ENCODE measurements at regions not wholly inside any gene's neighbourhood (a gene's known extent, or its start where the extent isn't known, plus 50 kb on each side); places are given as distances from the start of the nearest gene placed in this dataset.

GRCh38 chr7:35399216-35399615 is 145.3 kb upstream of the TBX20 start:
- FAIRE-seq (no peak), DNase-seq (ENCODE audit: low spot score) (no peak)

DNA sequence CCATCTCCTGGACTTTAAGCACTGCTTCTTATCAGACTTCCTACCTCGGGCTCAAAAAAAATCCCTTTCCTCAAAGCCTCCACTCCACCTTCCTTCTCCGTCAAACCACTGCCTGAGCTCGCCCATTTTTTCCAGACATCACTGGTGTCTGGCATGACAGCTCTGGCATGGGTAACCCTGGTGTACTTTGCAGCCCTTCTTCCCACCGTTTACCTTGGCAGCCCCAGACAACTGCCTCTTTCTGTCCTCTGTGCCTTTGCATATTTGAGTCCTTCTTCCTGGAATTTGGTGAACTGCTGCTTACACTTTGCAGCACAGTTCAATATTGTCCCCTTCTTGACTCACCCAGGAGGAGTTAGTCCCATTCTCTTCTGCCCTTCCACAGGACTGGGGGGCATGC is 144.6 kb upstream of the TBX20 start:
- DNase-seq (ENCODE audit: low spot score) (no peak), FAIRE-seq (no peak)

GRCh38 chr7:35390146-35390545 is 136.2 kb upstream of the TBX20 start:
- DNase-seq (ENCODE audit: low spot score) = no peak
- FAIRE-seq = no peak

GRCh38 chr7:35389636-35390035 is 135.7 kb upstream of the TBX20 start:
- no peak for FAIRE-seq
- DNase-seq (ENCODE audit: low spot score) = no peak

GRCh38 chr7:35386816-35387706 is 133.2 kb upstream of the TBX20 start:
- FAIRE-seq = no peak
- no peak for DNase-seq (ENCODE audit: low spot score)

- no peak for DNase-seq (ENCODE audit: low spot score)
- no peak for FAIRE-seq
Observed at GRCh38 chr7:35386082-35386815, 132.3 kb upstream of the TBX20 start.

DNA sequence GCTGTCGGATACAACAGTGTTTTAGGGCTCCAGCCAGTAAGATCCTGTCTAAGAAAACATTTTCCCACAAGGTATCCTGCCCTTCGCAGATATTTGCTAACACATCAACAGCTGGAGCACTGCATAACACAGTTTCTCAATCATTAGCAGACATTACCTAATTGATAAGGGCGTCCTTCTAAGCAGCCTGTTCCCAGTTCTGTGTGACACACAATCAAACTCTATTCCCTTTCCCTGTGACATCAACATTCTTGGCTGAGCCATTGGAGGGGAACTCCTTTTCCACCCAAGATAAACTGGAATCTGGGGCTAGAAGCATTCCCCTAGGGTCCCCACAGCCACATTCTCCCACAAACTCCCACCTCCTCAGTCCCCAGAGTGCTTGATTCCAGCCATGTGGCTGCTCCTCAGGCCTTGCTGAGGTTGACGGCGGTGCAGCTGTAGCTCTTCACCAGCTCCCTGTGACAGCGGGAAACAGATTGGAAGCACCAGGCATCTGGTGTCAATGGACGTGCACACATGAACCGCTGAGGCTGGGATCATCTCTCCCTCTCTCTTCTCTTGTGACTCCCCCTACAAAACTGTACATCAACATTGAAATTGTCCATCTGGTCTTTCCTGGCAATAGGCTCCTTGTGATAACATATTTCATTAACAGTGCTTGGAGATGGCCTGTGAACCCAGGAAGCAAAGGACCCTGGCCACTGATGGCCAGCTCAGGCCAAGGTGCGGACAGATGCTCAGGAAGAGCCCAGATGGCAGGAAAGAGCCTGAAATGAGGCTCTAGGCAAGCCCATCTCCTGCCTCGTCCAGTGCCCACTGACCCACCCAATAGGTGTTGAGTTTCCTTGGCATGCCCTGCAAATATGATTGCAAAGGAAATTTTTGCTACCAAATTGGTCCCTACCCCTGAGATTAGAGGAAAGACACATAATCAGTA is 131.1 kb upstream of the TBX20 start:
- no peak for DNase-seq (ENCODE audit: low spot score)
- FAIRE-seq = no peak

GRCh38 chr7:35380739-35381224 is 126.9 kb upstream of the TBX20 start:
- FAIRE-seq = no peak

DNA sequence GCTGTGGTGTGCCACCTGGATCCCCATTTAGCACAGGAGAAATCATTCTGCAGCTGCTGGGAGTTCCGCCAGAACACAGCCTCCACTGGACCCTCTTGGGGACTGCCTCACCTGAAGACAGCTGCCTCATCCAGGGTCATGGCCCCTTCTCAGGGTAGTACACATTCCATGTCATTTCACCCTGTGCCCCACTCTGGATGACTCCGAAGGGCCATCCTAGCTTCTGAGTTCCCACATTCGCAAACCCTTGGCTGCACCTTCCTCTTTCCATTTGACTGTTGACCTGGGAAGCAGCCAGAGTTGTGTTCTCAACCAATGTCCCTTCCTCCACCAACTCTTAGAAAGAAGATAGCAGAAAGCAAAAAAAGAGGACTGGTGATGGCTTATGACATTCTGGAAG is 125.6 kb upstream of the TBX20 start:
- FAIRE-seq (no peak), DNase-seq (ENCODE audit: low spot score) (no peak)

More at GRCh38 chr7:35380739-35381224, 126.9 kb upstream of the TBX20 start:
- no peak for DNase-seq (ENCODE audit: low spot score)

DNA sequence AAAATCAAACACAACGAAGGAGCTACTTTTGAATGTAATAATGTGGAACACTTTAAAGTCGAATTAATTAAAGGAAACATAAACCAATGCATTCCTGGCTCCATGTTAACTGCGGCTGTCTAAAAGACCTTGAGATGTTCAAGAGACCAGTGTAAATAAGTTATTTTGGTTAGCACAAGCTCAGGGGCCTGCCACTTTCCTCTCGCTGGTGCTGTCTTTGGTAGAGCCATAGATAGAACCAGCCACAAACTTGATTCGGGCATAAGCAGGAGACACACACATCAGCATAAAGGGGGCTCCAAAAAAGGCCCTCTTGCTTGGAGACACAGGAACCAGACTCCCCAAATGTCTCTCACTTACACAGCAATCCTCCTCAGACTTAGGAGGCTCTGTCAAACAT is 121.6 kb upstream of the TBX20 start:
- no peak for DNase-seq (ENCODE audit: low spot score)
- no peak for FAIRE-seq

GRCh38 chr7:35374858-35375257 is 121.0 kb upstream of the TBX20 start:
- FAIRE-seq (no peak), DNase-seq (ENCODE audit: low spot score) (no peak)

GRCh38 chr7:35371221-35371620 is 117.3 kb upstream of the TBX20 start:
- DNase-seq (ENCODE audit: low spot score) (no peak), FAIRE-seq (no peak)

GRCh38 chr7:35370687-35371086 is 116.8 kb upstream of the TBX20 start:
- DNase-seq (ENCODE audit: low spot score) = no peak
- FAIRE-seq = no peak

GRCh38 chr7:35366167-35367155 is 112.6 kb upstream of the TBX20 start:
- DNase-seq (ENCODE audit: low spot score) = no peak
- FAIRE-seq = no peak

GRCh38 chr7:35365523-35365922 is 111.6 kb upstream of the TBX20 start:
- no peak for DNase-seq (ENCODE audit: low spot score)
- no peak for FAIRE-seq

DNA sequence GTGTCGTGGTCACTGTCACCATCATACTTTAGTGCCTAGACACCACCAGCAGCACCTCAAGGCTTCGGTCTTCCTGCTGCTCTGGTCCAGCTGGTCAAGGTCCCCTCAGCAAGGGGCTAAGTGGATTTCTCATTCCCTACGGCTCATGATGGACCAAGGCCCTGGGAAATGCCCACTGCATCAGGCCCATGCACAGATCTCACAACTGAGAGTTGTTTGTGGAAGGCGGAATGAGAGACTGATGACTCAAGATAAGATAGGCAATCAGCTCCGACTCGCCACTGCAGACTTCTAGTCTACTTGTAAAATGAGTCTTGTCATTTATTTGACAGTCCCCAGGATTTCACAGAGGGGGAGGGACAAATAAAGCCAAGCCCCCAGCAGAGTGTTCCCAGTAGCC is 108.4 kb upstream of the TBX20 start:
- FAIRE-seq (no peak), DNase-seq (ENCODE audit: low spot score) (no peak)

DNA sequence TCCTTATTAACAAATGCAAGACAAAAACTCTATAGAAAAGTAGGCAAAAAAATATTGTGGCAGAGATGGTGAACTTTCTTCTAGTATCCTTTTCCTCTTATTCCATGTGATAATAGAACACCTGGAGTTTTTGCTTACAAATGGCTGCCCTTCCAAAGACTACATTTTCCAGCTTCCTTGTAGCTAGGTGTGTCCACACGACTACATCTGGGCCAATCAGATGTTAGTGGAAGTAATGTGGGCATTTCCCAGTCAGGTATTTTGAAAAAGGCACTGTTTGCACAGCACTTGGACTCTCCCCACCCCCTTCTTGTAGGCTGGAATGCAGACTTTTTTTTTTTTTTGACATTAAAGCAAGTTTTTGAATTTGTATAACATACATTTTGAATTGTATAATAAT is 105.5 kb upstream of the TBX20 start:
- FAIRE-seq (no peak), DNase-seq (ENCODE audit: low spot score) (no peak)

- DNase-seq (ENCODE audit: low spot score) (no peak), FAIRE-seq (no peak)
Observed at GRCh38 chr7:35356495-35356894, 102.6 kb upstream of the TBX20 start.

DNA sequence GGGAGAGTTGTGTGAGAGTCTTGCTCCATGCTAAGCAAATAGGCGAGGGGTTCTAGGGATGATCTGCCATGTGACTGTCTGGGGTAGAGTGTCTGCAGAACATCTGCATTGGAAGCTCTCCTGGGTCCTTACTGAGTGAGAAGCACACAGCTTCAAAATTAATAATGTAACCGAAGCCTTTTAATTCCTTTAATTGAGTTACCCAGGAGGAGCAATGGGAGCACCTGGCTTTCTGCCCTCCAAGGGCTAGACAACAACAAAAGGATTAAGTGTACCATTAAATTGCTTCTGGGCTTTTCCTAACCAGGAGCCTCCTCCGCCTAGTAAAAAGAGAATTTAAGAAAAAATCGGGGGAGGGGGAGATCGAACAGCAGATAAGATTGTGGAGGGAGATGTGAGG is 102.0 kb upstream of the TBX20 start:
- FAIRE-seq = no peak

GRCh38 chr7:35355199-35355598 is 101.3 kb upstream of the TBX20 start:
- DNase-seq (ENCODE audit: low spot score) (no peak), FAIRE-seq (no peak)

More for the DNA sequence above, 102.0 kb upstream of the TBX20 start:
- no peak for DNase-seq (ENCODE audit: low spot score)

Data from RCC 7860 (cell line).